NCI-H1930 (cell line): ENCODE measurements at regions not wholly inside any gene's neighbourhood (a gene's known extent, or its start where the extent isn't known, plus 50 kb on each side); places are given as distances from the start of the nearest gene placed in this dataset.
"Not testable (repeated sequence)": the region's sequence is repeated elsewhere in the genome, so short reads cannot be mapped to it uniquely, and the experiment has no call there.

ENCODE experiments used
- DNase-seq, 2 experiments: peaks; one replicate each; lab custom pipeline; 2025; lab: John Stamatoyannopoulos, UW

GRCh38 chr4:134622199-134622598 is 420.6 kb upstream of the PABPC4L start:
- DNase-seq = no peak

GRCh38 chr4:134621715-134622114 is 420.1 kb upstream of the PABPC4L start:
- not testable (repeated sequence) for DNase-seq

- DNase-seq = no peak
These were observed 409.4 kb upstream of the PABPC4L start for GRCh38 chr4:134610956-134611355.

DNA sequence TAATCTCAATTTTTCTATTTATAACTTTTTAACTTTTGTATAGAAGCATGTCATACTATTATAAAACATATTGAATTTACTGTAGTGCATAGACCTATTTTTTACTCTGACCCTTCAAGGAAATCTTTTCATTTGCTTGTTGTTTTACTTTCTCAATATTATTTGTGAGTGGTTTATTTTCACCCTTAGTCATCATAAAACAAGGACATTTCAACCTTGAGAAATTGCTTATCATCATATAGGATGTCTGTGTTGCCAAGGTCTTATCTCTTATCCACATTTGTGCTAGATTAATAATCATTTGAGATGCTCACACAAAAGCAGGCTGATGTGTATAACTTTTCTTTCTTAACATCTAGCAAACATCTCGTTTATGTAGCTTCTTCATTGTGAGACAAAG is 408.6 kb upstream of the PABPC4L start:
- DNase-seq = no peak

GRCh38 chr4:134601706-134602105 is 400.1 kb upstream of the PABPC4L start:
- DNase-seq = no peak

DNA sequence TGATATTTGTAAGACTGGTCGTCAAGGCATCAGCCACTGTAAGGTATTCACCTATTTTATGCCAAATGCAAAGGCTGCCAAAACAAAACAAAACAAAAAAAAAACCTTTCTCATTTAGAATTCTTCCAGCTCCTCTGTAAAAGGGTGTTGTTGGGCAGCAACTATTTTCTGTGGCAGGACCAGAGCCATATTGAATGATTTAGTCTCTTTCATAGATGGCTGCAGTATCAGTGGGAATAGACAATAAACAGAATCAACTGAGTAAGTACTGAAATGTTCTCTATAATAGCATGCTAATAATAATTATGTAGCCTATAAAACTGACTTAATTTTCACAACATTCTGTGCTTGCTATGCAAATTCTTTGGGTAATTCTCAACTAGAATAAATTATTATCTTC is 389.7 kb upstream of the PABPC4L start:
- DNase-seq = no peak

GRCh38 chr4:134585972-134586371 is 384.4 kb upstream of the PABPC4L start:
- no peak for DNase-seq

- no peak for DNase-seq
These were observed 365.9 kb upstream of the PABPC4L start for GRCh38 chr4:134567461-134567860.

DNA sequence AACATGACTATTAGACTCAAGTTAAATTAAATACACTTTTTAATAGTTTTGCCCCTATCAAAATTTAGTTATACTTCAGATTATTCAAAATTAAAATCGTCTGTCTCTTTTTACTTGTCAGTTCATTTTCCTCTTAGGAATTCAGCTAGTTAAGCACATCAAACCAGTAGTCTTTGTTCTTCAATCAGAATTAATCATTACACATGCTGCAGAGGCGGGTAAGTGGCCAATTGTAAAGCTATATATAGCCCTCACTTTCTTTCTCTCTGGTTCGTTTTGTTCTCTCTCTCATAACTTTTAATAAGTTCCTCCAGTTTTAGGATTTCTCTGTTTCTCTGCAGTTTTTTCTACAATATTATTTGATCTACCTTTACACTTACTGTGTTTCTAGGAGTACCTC is 359.1 kb upstream of the PABPC4L start:
- no peak for DNase-seq

- no peak for DNase-seq
These were observed 350.5 kb upstream of the PABPC4L start for GRCh38 chr4:134552063-134552462.

GRCh38 chr4:134551348-134551747 is 349.8 kb upstream of the PABPC4L start:
- DNase-seq = no peak

DNA sequence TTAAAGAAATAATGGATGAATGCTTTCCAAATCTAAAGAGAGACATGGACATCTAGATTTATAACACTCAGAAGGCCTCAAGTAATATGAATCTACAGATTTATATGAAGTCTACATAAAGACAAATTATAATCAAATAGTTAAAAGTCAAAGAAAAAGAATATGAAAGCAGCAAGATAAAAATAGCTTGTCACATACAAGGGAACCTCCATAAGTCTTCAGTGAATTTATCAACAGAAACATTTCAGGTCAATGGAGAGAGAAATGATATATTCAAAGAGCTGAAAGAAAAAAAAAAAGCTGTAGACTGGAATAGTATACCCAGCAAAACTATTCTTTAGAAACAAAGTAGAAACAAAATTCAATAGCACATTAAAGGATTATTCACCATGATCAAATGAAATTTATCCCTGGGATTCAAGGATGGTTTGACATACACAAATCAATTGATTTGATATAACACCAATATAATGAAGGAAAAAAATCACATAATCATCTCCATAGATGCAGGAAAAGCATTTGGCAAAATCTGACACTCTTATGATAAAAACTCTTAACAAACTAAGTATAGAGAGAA is 346.6 kb upstream of the PABPC4L start:
- DNase-seq = no peak

- DNase-seq = no peak
These were observed 344.7 kb upstream of the PABPC4L start for GRCh38 chr4:134546279-134546678.

GRCh38 chr4:134544303-134544770 is 342.7 kb upstream of the PABPC4L start:
- DNase-seq = peak; percentile 12 to 44

GRCh38 chr4:134540588-134540987 is 339.0 kb upstream of the PABPC4L start:
- no peak for DNase-seq

GRCh38 chr4:134539729-134540231 is 338.2 kb upstream of the PABPC4L start:
- no peak for DNase-seq

DNA sequence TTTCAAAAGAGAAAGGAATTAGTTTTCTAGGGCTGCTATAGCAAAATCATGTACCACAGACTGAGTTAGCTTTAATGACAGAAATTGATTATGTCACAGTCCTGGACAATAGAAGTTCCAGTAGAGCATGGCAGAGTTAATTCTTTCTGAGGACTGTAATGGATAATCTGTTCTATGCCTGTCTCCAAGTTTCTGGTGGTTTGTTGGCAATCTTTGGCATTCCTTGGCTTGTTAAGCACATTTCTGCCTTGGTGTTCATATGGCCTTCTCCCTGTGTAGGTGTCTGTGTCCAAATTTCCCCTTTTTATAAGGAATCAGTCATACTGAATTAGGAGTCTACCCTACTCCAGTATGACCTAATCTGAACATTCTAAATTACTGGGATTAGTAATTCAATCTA is 336.1 kb upstream of the PABPC4L start:
- no peak for DNase-seq

GRCh38 chr4:134533068-134533467 is 331.5 kb upstream of the PABPC4L start:
- DNase-seq = no peak

GRCh38 chr4:134531013-134531412 is 329.4 kb upstream of the PABPC4L start:
- no peak for DNase-seq

DNA sequence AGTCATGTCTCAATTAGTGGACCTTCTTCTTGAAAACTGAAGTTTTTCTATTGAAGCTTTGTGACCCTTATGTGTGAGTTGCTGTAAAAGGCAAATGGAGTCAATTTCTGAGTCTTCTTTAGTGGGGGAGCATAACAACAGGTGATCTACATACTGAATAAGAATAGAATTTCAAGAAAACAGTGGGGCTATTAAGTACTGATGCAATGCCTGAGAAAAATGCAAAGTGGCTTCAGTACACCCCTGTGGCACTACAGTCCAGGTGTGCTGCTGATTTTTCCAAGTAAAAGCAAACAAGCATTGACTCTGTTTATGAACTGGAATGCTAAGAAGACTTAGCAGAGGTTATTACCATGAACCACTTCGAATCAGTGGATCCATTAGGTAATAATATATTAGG is 328.0 kb upstream of the PABPC4L start:
- no peak for DNase-seq

GRCh38 chr4:134518574-134519217 is 317.1 kb upstream of the PABPC4L start:
- no peak for DNase-seq

DNA sequence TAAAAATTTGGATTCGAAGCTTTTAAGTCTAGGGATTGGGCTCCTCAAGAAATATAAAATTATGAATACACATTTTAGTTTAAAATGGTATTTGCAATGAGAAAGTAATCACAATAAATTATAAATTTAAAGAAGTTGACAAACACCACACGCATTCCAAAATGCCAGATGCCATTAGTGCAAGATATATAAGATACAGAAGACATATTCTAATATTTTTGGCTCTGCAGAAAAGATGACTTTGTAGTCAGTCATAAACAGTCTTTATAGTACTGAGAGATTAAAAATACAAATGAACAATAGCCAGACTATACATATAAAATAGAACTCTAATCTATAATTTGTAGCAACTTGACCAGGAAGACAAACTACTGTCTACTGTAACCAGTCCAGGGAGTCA is 309.0 kb upstream of the PABPC4L start:
- no peak for DNase-seq

DNA sequence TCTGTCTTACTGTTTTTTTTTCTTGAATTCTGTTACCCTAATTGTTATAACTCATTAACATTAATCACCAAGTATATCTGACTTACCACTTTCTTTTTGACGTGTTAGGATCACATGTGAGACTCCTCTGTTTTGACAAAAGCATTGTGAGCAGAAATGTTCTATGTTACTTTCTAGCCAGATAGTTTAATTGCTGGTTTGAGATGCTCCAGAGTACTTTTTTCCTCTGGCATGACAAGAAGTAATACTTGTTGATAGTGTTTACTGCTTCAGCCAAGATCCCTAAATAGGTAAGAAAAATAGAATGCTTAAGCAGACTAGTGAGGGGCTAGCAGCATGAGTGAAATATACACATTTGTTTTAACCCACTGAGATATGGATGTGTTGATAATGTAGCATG is 303.9 kb upstream of the PABPC4L start:
- no peak for DNase-seq
